NCI-H2081 (cell line): ENCODE measurements at regions not wholly inside any gene's neighbourhood (a gene's known extent, or its start where the extent isn't known, plus 50 kb on each side); places are given as distances from the start of the nearest gene placed in this dataset.
"Not testable (repeated sequence)": the region's sequence is repeated elsewhere in the genome, so short reads cannot be mapped to it uniquely, and the experiment has no call there.

Source experiments
- DNase-seq, 2 experiments: peaks; one replicate each; lab custom pipeline; 2025; lab: John Stamatoyannopoulos, UW

GRCh38 chr1:194014014-194014413 lies 827.6 kb upstream of the B3GALT2 start:
- no peak for DNase-seq

DNA sequence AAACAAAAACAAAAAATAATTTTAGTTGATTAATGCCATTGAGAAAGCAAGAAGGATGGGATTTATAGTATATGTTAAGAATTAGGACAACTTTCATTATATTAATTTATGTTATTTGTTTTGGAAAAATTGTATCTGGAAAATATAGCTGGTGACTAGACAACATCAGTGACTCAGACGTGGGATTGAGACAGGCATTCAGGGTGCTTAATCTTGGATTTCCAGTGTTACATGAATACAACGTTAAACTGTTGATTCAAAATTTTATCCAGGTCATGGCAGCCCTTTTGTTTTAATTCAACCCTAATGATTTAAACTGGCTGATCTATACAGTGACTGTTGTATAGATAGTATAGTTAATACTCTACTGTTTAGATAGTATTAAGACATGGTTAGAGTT lies 827.1 kb upstream of the B3GALT2 start:
- DNase-seq = no peak

- DNase-seq = peak; percentile 1 to 20
These were observed 817.7 kb upstream of the B3GALT2 start for GRCh38 chr1:194004146-194004545.

DNA sequence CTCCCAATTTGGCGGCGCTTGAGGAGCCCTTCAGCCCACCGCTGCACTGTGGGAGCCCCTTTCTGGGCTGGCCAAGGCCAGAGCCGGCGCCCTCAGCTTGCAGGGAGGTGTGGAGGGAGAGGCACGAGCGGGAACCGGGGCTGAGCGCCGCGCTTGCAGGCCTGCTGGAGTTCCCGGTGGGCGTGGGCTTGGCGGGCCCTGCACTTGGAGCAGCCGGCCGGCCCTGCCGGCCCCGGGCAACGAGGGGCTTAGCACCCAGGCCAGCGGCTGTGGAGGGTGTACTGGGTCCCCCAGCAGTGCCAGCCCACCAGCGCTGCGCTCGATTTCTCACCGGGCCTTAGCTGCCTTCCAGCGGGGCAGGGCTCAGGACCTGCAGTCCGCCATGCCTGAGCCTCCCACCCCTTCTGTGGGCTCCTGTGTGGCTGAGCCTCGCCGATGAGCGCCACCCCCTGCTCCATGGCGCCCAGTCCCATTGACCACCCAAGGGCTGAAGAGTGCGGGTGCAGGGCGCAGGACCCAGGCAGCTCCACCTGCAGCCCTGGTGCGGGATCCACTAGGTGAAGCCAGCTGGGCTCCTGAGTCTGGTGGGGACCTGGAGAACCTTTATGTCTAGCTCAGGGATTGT lies 815.4 kb upstream of the B3GALT2 start:
- not testable (repeated sequence) for DNase-seq

GRCh38 chr1:193988885-193989284 lies 802.5 kb upstream of the B3GALT2 start:
- no peak for DNase-seq

GRCh38 chr1:193979219-193979618 lies 792.8 kb upstream of the B3GALT2 start:
- no peak for DNase-seq

- no peak for DNase-seq
These were observed 787.9 kb upstream of the B3GALT2 start for GRCh38 chr1:193974286-193974798.

- no peak for DNase-seq
These were observed 787.0 kb upstream of the B3GALT2 start for GRCh38 chr1:193973428-193973827.

- no peak for DNase-seq
These were observed 785.2 kb upstream of the B3GALT2 start for GRCh38 chr1:193971595-193971994.

- no peak for DNase-seq
These were observed 774.1 kb upstream of the B3GALT2 start for GRCh38 chr1:193960499-193960898.

GRCh38 chr1:193960040-193960439 lies 773.6 kb upstream of the B3GALT2 start:
- no peak for DNase-seq

DNA sequence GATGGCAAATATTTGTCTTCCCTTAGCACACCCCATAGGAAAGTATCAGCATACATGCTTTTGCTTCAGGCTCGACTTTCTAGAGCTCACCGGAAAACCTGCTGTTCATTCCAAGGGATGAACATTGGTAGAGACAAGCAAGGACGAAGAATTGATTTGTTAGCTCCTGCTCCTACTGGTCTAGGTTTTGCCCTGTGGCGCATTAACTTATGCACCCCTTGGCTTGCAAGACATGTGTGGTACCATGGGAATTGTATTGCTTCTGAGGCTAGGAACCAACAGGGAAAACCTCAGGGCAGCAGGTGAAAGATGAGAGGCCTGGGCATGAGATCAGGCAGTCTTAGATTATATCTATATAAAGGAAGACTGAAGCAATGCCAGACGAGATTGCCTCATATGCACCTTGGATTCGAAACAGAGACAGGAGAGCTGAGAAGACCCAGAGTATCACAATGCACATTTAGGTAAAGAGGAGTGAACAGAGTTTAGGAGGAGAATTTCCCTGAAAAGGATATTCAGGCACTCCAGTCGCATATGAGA lies 771.2 kb upstream of the B3GALT2 start:
- DNase-seq = no peak

DNA sequence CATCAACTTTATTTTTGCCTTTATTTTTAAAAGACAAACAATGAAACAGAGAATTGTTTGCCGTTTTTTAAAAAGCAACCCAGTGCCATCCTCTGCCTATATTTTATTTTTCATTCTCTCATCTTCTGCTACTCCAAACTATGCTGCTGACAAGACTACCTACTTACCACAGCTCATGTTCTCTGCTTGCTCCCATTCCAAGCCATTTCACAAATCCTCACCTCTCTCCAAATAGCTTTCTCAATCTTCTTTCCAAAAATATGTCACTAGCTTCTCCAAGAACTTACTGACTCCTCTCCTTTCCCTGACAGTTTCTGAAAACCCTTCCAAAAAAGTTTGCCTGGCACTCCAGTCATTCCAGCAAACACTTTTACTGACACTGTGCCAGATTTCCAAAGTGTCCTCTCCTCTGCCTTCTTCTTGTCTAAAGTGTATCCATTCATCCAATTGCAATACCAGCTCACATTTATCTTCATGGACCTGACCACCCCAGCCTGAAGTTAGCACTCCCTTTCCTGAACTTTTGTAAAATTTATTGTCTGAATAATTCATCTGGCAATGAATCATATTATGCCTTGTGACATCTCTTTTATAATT lies 766.5 kb upstream of the B3GALT2 start:
- no peak for DNase-seq

DNA sequence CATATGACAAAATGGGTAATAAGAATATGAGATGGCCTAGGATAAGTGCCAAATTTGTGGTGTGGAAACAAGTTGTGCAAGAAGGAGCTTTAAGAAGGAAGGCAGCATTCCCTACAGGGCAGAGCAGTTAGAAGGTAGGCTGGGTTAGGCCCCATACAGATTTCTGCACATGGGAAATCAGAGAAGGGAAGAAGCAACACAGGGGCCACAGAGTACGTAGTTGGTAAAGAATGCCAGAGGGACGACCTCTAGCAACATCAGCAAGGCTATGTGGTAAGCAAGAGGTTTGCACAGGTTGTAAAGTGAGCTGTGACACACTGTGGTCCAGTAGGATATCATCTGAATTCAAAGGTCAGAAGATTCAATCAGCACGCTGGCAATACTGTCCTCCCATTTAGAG lies 765.6 kb upstream of the B3GALT2 start:
- no peak for DNase-seq

DNA sequence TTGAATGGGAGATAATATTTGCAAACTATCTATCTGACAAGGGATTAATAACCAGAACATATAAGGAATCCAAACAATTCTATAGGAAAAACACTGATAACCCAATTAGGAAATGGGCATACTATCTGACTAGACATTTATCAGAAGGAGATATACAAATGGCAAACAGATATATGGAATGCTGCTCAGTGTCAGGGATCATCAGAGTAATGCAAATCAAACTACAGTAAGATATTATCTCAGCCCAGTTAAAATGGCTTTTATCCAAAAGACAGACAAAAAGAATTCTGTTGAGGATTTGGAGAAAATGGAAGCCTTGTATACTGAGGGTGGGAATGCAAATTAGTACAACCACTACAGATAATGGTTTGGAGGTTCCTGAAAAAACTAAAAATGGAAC lies 758.0 kb upstream of the B3GALT2 start:
- no peak for DNase-seq

DNA sequence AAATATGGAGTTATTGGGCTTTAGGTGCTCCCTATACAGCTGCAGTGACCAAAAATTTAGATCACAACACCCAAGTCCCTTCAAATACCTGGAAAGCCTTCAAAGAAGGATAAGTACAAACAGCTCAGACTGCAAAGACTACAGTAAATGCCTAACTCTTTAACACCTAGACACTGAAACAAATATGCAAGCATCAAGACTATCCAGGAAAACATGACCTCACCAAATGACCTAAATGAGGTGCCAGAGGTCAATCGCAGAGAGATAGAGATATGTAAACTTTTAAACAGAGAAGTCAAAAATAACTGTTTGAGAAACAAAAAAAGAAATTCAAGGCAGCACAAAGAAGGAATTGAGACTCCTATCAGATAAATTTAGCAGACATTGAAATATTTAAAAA lies 753.8 kb upstream of the B3GALT2 start:
- no peak for DNase-seq

GRCh38 chr1:193939585-193939984 lies 753.2 kb upstream of the B3GALT2 start:
- no peak for DNase-seq

DNA sequence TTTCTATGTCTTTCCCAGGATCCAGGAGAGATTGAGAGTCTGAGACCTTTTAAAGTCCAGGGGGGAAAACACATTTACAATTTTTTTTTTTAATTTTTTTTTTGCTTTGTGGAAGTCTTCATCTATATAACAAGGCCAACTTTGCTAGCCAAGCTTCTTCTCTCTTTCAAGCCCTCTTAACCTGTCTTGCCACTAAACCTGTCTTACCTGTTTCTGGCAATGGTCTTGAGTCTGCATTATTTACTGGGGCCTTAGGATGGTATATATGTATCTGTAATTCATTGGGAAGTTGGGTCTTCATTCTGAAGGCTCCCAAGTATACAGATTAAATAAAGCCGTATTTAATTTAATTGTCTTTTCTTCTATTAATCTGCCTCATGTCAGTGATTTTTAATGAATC lies 750.9 kb upstream of the B3GALT2 start:
- DNase-seq = no peak

DNA sequence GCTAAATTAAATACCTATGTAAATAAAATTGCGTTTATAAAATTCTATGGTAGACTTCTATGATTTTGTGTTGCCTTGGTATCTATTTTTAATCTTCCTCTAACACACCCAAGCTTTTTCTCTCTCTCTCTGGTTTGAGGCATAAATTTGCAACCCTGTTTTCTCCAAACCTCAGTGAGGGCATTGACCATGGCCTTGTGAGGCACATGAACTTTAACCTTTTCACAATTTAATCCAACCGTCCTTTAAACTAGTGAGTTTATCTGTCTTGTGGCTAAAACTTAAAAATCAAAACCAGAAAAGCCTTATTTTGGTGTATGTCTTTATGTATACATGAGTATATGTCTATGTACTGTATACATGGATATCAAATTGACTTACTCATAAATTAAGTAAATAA lies 746.6 kb upstream of the B3GALT2 start:
- no peak for DNase-seq

DNA sequence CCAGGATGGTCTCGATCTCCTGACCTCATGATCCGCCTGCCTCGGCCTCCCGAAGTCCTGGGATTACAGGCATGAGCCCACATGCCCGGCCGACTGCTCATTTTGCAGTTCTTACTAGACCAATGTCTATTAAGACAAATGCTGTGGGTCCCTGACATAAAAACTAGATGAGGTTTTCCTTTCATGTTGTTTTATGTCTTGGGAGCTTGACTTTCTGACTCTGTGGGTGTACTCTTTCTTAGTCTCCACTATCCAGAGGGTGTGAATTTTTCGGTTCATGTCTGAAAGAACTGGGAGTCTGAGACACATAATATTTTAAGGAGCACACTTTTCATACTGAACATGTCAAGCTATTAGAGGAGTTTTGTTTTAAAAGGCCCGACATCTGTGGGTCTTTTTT lies 744.9 kb upstream of the B3GALT2 start:
- no peak for DNase-seq

GRCh38 chr1:193929374-193930033 lies 743.1 kb upstream of the B3GALT2 start:
- DNase-seq = no peak

DNA sequence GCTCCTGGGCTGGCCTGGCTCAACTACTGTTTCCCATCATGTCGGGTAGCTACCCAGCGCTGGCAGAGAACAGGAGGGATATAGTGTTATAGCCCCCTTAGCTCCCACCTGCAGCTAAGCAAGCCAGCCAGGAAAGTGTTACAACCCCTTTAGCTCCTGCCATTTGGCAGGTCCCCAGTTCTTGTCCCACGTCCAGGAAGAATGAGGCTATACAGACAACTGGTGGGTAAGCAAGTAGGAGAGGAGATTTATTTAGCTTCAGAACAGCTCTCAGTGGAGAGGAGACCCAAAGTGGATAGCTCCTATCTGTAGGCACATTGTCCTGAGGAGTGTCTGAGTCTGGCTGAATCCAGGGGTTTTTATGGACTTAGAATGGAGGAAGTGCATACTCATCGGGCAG lies 741.1 kb upstream of the B3GALT2 start:
- no peak for DNase-seq

GRCh38 chr1:193926956-193927355 lies 740.5 kb upstream of the B3GALT2 start:
- no peak for DNase-seq
